SK-N-MC (cell line): ENCODE measurements at regions not wholly inside any gene's neighbourhood (a gene's known extent, or its start where the extent isn't known, plus 50 kb on each side); places are given as distances from the start of the nearest gene placed in this dataset.

Source experiments
- FOXP2 ChIP-seq: optimal IDR thresholded peaks from 2 replicates; pipeline ENCODE3; 2011; ENCODE audit warnings: mild to moderate bottlenecking, moderate library complexity; ENCODE audit not compliant: insufficient read depth; ENCODE audit errors: extremely low read length, control extremely low read depth
- POLR2AphosphoS5 ChIP-seq: IDR thresholded peaks from 2 replicates; pipeline ENCODE4 v1.6.1; 2012; ENCODE audit warnings: mild to moderate bottlenecking, low read depth, low read length, borderline replicate concordance

DNA sequence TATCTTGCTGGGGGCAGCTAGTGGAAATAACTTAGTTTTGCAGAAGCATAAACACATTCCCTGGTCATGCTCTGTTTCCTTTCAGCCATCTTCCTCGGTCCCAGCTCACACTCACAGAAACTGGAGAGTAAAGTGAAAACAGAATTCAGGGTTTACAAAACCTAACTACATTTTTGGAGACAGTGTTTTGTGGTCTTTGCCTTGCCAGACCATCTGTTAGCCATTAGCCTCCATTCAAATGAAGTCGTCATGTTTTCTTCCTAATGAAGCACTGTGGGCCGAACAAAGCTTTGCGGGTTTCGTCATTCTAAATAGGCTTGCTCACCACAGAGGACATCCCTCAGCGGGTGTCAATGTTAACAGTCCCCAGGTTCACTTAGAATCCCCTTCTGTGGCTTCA, 214.6 kb upstream of the TMEM72 start:
- TF ChIP-seq FOXP2 (no peak), POLR2AphosphoS5 (no peak)
